DMS79 treated with DMSO at 0.1 percent for 48 hours (cell line): ENCODE measurements at regions not wholly inside any gene's neighbourhood (a gene's known extent, or its start where the extent isn't known, plus 50 kb on each side); places are given as distances from the start of the nearest gene placed in this dataset.
"Not testable (repeated sequence)": the region's sequence is repeated elsewhere in the genome, so short reads cannot be mapped to it uniquely, and the experiment has no call there.

ENCODE experiments used
- DNase-seq: peaks from one replicate; lab custom pipeline; 2025; lab: John Stamatoyannopoulos, UW

- no peak for DNase-seq
Measured at GRCh38 chrX:52585892-52586291, 68.8 kb downstream of the SSX7 start.

- DNase-seq, result no peak
Measured at GRCh38 chrX:52577464-52578173, 60.8 kb upstream of the XAGE1B start.

GRCh38 chrX:52576946-52577345 is 60.1 kb upstream of the XAGE1B start:
- no peak for DNase-seq

GRCh38 chrX:52576474-52576873 is 59.6 kb upstream of the XAGE1B start:
- DNase-seq, result no peak

GRCh38 chrX:52574416-52575275 is 57.8 kb upstream of the XAGE1B start:
- peak; percentile 11 for DNase-seq

- DNase-seq, result not testable (repeated sequence)
Measured at GRCh38 chrX:52568146-52568545, 51.3 kb upstream of the XAGE1B start.
